ENCODE measurements at regions not wholly inside any gene's neighbourhood (a gene's known extent, or its start where the extent isn't known, plus 50 kb on each side); places are given as distances from the start of the nearest gene placed in this dataset.

GRCh38 chr10:20726381-20726780, 170.7 kb downstream of the NEBL start:
- H3K27ac ChIP-seq = no peak overlapping the region
- no peak for DNase-seq

GRCh38 chr10:20714979-20715378, 182.1 kb downstream of the NEBL start:
- Histone ChIP-seq H3K9me3 (no peaks in the 10 kb centered on the region), H3K9ac (ENCODE audit: low read depth in 2 of 2, low read length in 2 of 2) (no peak overlapping the region), H3K36me3 (no peaks in the 10 kb centered on the region), H3K27me3 (no peaks in the 10 kb centered on the region), H3K4me1 (no peaks in the 10 kb centered on the region), H3K4me3 (no peak overlapping the region), H3K27ac (no peak overlapping the region)
- no peak for DNase-seq
- TF ChIP-seq CTCF (IDR thresholded peaks at IDR 0.05) = no peak
- intact Hi-C loops (cut with DNase I) = no loop called here

More at GRCh38 chr10:20726381-20726780, 170.7 kb downstream of the NEBL start:
- intact Hi-C loops (cut with DNase I) = no loop called here
- no peaks in the 10 kb centered on the region for H3K4me1 ChIP-seq
- no peaks in the 10 kb centered on the region for H3K9me3 ChIP-seq
- H3K36me3 ChIP-seq = no peaks in the 10 kb centered on the region
- H3K4me3 ChIP-seq = no peak overlapping the region
- H3K9ac ChIP-seq (ENCODE audit: low read depth in 2 of 2, low read length in 2 of 2) = no peak overlapping the region
- no peak for TF ChIP-seq CTCF (IDR thresholded peaks at IDR 0.05)
- H3K27me3 ChIP-seq = no peaks in the 10 kb centered on the region

- H3K4me3 ChIP-seq = no peak overlapping the region
- no peaks in the 10 kb centered on the region for H3K27me3 ChIP-seq
- no peak overlapping the region for H3K9ac ChIP-seq (ENCODE audit: low read depth in 2 of 2, low read length in 2 of 2)
- no peak for TF ChIP-seq CTCF (IDR thresholded peaks at IDR 0.05)
- no peaks in the 10 kb centered on the region for H3K4me1 ChIP-seq
- no peak for DNase-seq
- no peak overlapping the region for H3K27ac ChIP-seq
- H3K9me3 ChIP-seq = no peaks in the 10 kb centered on the region
- intact Hi-C loops (cut with DNase I) = no loop called here
- no peaks in the 10 kb centered on the region for H3K36me3 ChIP-seq
Observed at GRCh38 chr10:20714518-20714917, 182.6 kb downstream of the NEBL start.

- TF ChIP-seq CTCF (IDR thresholded peaks at IDR 0.05) = no peak
- intact Hi-C loops (cut with DNase I) = no loop called here
- no peaks in the 10 kb centered on the region for H3K27me3 ChIP-seq
Observed at GRCh38 chr10:20713420-20713819, 183.7 kb downstream of the NEBL start.

GRCh38 chr10:20712774-20713173, 184.3 kb downstream of the NEBL start:
- Histone ChIP-seq H3K9ac (ENCODE audit: low read depth in 2 of 2, low read length in 2 of 2) (no peak overlapping the region), H3K9me3 (no peaks in the 10 kb centered on the region), H3K4me1 (no peaks in the 10 kb centered on the region), H3K4me3 (no peak overlapping the region), H3K36me3 (no peaks in the 10 kb centered on the region), H3K27me3 (no peaks in the 10 kb centered on the region), H3K27ac (no peak overlapping the region)
- no peak for TF ChIP-seq CTCF (IDR thresholded peaks at IDR 0.05)
- intact Hi-C loops (cut with DNase I) = no loop called here
- no peak for DNase-seq

More at GRCh38 chr10:20713420-20713819, 183.7 kb downstream of the NEBL start:
- H3K4me3 ChIP-seq = no peak overlapping the region
- no peaks in the 10 kb centered on the region for H3K9me3 ChIP-seq
- no peak for DNase-seq
- H3K9ac ChIP-seq (ENCODE audit: low read depth in 2 of 2, low read length in 2 of 2) = no peak overlapping the region
- H3K36me3 ChIP-seq = no peaks in the 10 kb centered on the region
- H3K4me1 ChIP-seq = no peaks in the 10 kb centered on the region
- H3K27ac ChIP-seq = no peak overlapping the region

GRCh38 chr10:20709708-20710107, 187.4 kb downstream of the NEBL start:
- H3K4me1 ChIP-seq = no peaks in the 10 kb centered on the region
- DNase-seq = no peak
- no peaks in the 10 kb centered on the region for H3K9me3 ChIP-seq
- H3K36me3 ChIP-seq = no peaks in the 10 kb centered on the region
- no peak overlapping the region for H3K27ac ChIP-seq
- TF ChIP-seq CTCF (IDR thresholded peaks at IDR 0.05) = no peak
- intact Hi-C loops (cut with DNase I) = no loop called here
- no peak overlapping the region for H3K9ac ChIP-seq (ENCODE audit: low read depth in 2 of 2, low read length in 2 of 2)
- no peaks in the 10 kb centered on the region for H3K27me3 ChIP-seq
- no peak overlapping the region for H3K4me3 ChIP-seq
